ENCODE measurements at regions not wholly inside any gene's neighbourhood (a gene's known extent, or its start where the extent isn't known, plus 50 kb on each side); places are given as distances from the start of the nearest gene placed in this dataset.

DNA sequence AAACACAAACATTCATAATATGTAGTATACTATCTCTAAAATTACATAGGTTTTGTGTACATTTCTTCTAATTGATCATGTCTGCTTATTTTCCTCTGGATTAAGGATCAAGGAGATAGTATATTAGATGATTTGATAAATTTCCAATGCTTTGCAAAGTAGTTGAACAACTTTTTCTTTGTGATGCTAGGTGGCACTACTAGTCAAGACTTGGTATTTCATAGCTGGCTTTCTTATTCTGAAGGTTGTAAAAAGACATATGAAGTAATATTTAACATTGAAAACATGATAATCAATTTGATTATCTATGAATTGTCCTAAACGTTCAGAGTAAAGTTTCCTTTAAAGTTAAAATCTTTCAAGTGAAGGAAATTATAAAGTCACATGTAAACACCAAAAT lies 106.1 kb upstream of the FGF10 start:
- Histone ChIP-seq H3K9me3 (ENCODE audit: insufficient read depth, low read length, severe bottlenecking) (no peaks in the 10 kb centered on the region), H3K9ac (ENCODE audit: low read depth, low read length) (no peak overlapping the region), H3K4me1 (ENCODE audit: insufficient read depth, low read length) (no peaks in the 10 kb centered on the region), H4K20me1 (ENCODE audit: insufficient read depth, low read length) (no peaks in the 10 kb centered on the region), H3K27me3 (ENCODE audit: insufficient read depth, low read length, poor library complexity) (no peaks in the 10 kb centered on the region), H3K79me2 (ENCODE audit: insufficient read depth, low read length) (no peaks in the 10 kb centered on the region), H3K4me2 (ENCODE audit: insufficient read depth, low read length) (no peak overlapping the region), H3K27ac (ENCODE audit: low read length) (no peak overlapping the region), H3K4me3 (ENCODE audit: low read depth in 1 of 2, low read length in 2 of 2) (no peak overlapping the region), H2AFZ (ENCODE audit: low read depth, low read length) (no peak overlapping the region), H3K36me3 (ENCODE audit: insufficient read depth, low read length) (no peaks in the 10 kb centered on the region)
- TF ChIP-seq, protein P1, sequence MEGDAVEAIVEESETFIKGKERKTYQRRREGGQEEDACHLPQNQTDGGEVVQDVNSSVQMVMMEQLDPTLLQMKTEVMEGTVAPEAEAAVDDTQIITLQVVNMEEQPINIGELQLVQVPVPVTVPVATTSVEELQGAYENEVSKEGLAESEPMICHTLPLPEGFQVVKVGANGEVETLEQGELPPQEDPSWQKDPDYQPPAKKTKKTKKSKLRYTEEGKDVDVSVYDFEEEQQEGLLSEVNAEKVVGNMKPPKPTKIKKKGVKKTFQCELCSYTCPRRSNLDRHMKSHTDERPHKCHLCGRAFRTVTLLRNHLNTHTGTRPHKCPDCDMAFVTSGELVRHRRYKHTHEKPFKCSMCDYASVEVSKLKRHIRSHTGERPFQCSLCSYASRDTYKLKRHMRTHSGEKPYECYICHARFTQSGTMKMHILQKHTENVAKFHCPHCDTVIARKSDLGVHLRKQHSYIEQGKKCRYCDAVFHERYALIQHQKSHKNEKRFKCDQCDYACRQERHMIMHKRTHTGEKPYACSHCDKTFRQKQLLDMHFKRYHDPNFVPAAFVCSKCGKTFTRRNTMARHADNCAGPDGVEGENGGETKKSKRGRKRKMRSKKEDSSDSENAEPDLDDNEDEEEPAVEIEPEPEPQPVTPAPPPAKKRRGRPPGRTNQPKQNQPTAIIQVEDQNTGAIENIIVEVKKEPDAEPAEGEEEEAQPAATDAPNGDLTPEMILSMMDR (IDR thresholded peaks at IDR 0.05; ENCODE audit: borderline replicate concordance, extremely low read depth, low read length, poor library complexity, severe bottlenecking), result no peak
- TF ChIP-seq EZH2 (IDR thresholded peaks at IDR 0.05; ENCODE audit: borderline replicate concordance, low read depth, low read length, severe bottlenecking), result no peak
- ATAC-seq (ENCODE audit: insufficient read depth, low read depth) (no peak), DNase-seq (no peak)

DNA sequence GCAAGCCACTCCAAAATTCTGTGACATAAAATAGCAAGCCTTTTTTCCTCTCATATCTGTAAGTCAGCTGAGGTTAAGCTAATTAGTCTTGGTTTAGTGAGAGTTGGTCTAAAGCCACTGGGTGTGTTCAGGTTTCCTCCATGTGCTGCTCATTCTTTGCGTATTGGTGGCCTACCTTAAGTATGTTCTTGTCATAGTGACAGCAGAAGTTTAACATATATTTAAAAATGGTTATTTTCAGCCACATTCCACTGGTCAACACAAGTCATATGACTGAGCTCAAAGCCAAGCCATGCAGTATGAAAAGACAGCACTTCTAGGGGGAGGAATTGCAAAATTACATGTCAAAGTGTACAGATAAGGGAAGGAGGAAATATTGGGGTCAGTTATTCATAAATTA lies 100.5 kb upstream of the FGF10 start:
- Histone ChIP-seq H3K4me1 (ENCODE audit: insufficient read depth, low read length) (no peaks in the 10 kb centered on the region), H3K27me3 (ENCODE audit: insufficient read depth, low read length, poor library complexity) (no peaks in the 10 kb centered on the region), H4K20me1 (ENCODE audit: insufficient read depth, low read length) (no peaks in the 10 kb centered on the region), H3K36me3 (ENCODE audit: insufficient read depth, low read length) (no peaks in the 10 kb centered on the region), H3K9ac (ENCODE audit: low read depth, low read length) (no peak overlapping the region), H2AFZ (ENCODE audit: low read depth, low read length) (no peak overlapping the region), H3K4me3 (ENCODE audit: low read depth in 1 of 2, low read length in 2 of 2) (no peak overlapping the region), H3K9me3 (ENCODE audit: insufficient read depth, low read length, severe bottlenecking) (no peaks in the 10 kb centered on the region), H3K4me2 (ENCODE audit: insufficient read depth, low read length) (no peak overlapping the region), H3K27ac (ENCODE audit: low read length) (no peak overlapping the region), H3K79me2 (ENCODE audit: insufficient read depth, low read length) (no peaks in the 10 kb centered on the region)
- TF ChIP-seq, protein P1 (IDR thresholded peaks at IDR 0.05; ENCODE audit: borderline replicate concordance, extremely low read depth, low read length, poor library complexity, severe bottlenecking), result no peak
- TF ChIP-seq EZH2 (IDR thresholded peaks at IDR 0.05; ENCODE audit: borderline replicate concordance, low read depth, low read length, severe bottlenecking), result no peak
- DNase-seq (no peak), ATAC-seq (ENCODE audit: insufficient read depth, low read depth) (no peak)

DNA sequence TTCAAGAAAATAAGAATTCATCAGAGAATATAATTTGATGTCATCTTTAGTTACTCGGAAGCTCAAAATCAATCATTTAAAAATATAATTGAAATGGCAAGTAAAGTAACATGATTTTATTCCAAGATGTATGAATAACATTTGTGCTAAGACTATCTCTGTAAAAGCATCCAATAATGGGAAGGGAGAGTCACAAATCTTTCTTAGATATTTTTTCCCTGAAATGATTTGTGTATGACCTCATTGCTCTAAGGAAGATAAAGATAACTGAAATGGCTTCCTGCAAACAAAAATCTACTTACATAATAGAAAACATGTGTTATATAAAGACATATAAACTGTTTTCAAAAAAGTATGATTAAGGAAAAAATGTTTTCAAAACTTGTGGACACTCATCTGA lies 97.4 kb upstream of the FGF10 start:
- Histone ChIP-seq H3K27ac (ENCODE audit: low read length) (no peak overlapping the region), H3K9me3 (ENCODE audit: insufficient read depth, low read length, severe bottlenecking) (no peaks in the 10 kb centered on the region), H3K36me3 (ENCODE audit: insufficient read depth, low read length) (no peaks in the 10 kb centered on the region), H3K27me3 (ENCODE audit: insufficient read depth, low read length, poor library complexity) (no peaks in the 10 kb centered on the region), H3K9ac (ENCODE audit: low read depth, low read length) (no peak overlapping the region), H4K20me1 (ENCODE audit: insufficient read depth, low read length) (no peaks in the 10 kb centered on the region), H3K79me2 (ENCODE audit: insufficient read depth, low read length) (no peaks in the 10 kb centered on the region), H3K4me3 (ENCODE audit: low read depth in 1 of 2, low read length in 2 of 2) (no peak overlapping the region), H2AFZ (ENCODE audit: low read depth, low read length) (no peak overlapping the region), H3K4me2 (ENCODE audit: insufficient read depth, low read length) (no peak overlapping the region), H3K4me1 (ENCODE audit: insufficient read depth, low read length) (no peaks in the 10 kb centered on the region)
- ATAC-seq (ENCODE audit: insufficient read depth, low read depth) (no peak), DNase-seq (no peak)
- TF ChIP-seq EZH2 (IDR thresholded peaks at IDR 0.05; ENCODE audit: borderline replicate concordance, low read depth, low read length, severe bottlenecking), result no peak

DNA sequence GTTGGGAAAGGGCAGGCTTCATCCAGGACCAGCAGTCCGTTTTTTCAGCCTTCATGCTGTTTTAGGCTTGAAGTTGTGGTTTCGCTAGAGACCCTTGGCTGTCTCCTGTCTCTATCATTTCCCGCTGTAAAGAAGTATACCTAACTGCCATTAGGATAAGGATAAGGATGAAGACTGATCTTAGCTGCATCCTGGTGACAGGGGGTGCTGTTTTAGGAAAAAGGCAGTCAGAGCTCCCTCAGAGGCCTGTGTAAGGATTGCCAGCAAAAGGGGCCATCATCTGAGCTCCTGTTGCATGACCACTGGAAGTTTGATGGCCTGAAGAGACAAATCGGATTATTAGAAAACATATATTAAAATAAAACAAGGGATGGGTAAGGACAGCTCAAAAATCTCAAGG lies 64.8 kb upstream of the FGF10 start:
- Histone ChIP-seq H3K9ac (ENCODE audit: low read depth, low read length) (no peak overlapping the region), H3K4me3 (ENCODE audit: low read depth in 1 of 2, low read length in 2 of 2) (no peak overlapping the region), H3K27ac (ENCODE audit: low read length) (no peak overlapping the region), H3K79me2 (ENCODE audit: insufficient read depth, low read length) (no peaks in the 10 kb centered on the region), H3K9me3 (ENCODE audit: insufficient read depth, low read length, severe bottlenecking) (no peaks in the 10 kb centered on the region), H3K4me2 (ENCODE audit: insufficient read depth, low read length) (no peak overlapping the region), H3K4me1 (ENCODE audit: insufficient read depth, low read length) (no peaks in the 10 kb centered on the region), H4K20me1 (ENCODE audit: insufficient read depth, low read length) (no peaks in the 10 kb centered on the region), H3K27me3 (ENCODE audit: insufficient read depth, low read length, poor library complexity) (no peaks in the 10 kb centered on the region), H2AFZ (ENCODE audit: low read depth, low read length) (no peak overlapping the region), H3K36me3 (ENCODE audit: insufficient read depth, low read length) (no peaks in the 10 kb centered on the region)
- no peak for TF ChIP-seq EZH2 (IDR thresholded peaks at IDR 0.05; ENCODE audit: borderline replicate concordance, low read depth, low read length, severe bottlenecking)
- TF ChIP-seq, protein P1 (IDR thresholded peaks at IDR 0.05; ENCODE audit: borderline replicate concordance, extremely low read depth, low read length, poor library complexity, severe bottlenecking), result no peak
- DNase-seq (no peak), ATAC-seq (ENCODE audit: insufficient read depth, low read depth) (no peak)
